NB4 (cell line): ENCODE measurements at regions not wholly inside any gene's neighbourhood (a gene's known extent, or its start where the extent isn't known, plus 50 kb on each side); places are given as distances from the start of the nearest gene placed in this dataset.

ENCODE experiments used
- DNase-seq: peaks from one replicate; pipeline ENCODE4 v3.0.0; 2010; ENCODE audit warnings: low read depth
- H3K4me3 ChIP-seq: one replicate; pipeline ENCODE4 v1.5.1; 2011; ENCODE audit warnings: mild to moderate bottlenecking, low read depth, low read length, moderate library complexity
- MYC ChIP-seq: IDR thresholded peaks from 2 replicates; pipeline ENCODE4 v1.6.1; 2011; ENCODE audit warnings: low read depth, low read length
- POLR2A ChIP-seq: IDR thresholded peaks from 2 replicates; pipeline ENCODE4 v1.6.1; 2011; ENCODE audit warnings: mild to moderate bottlenecking; ENCODE audit not compliant: insufficient read length; ENCODE audit errors: extremely low read depth
- TF ChIP-seq, protein P1 (sequence below): IDR thresholded peaks from 2 replicates; pipeline ENCODE4 v1.6.1; 2011; ENCODE audit warnings: low read depth, low read length
- TF ChIP-seq, protein P2 (sequence below): IDR thresholded peaks from one replicate; pipeline ENCODE4 v1.5.1; 2012; ENCODE audit warnings: low read depth, low read length

DNA sequence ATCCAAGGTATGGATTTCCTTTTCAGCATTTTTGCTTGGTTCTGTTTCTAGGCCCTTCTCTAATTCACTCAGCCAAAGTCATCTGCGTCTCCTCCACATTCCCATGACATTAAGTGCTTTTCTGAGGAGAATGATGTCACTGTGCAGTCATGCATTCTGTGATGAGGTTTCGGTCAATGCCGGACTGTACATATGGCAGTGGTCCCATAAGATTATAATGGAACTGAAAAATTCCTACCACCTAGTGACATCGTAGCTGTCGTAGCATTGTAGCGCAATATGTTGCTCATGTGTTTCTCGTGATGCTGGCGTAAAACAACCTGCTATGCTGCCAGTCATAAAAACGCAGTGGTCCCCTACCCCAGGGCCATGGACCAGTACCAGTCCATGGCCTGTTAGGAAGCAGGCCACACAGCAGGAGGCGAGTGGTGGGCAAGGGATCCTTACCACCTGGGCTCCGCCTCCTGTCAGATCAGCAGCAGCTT, 63.4 kb upstream of the TNFRSF19 start:
- no peak for DNase-seq
- no peak for TF ChIP-seq POLR2A
- TF ChIP-seq, protein P1, sequence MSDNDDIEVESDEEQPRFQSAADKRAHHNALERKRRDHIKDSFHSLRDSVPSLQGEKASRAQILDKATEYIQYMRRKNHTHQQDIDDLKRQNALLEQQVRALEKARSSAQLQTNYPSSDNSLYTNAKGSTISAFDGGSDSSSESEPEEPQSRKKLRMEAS: no peak
- TF ChIP-seq MYC: no peak
- TF ChIP-seq, protein P2, sequence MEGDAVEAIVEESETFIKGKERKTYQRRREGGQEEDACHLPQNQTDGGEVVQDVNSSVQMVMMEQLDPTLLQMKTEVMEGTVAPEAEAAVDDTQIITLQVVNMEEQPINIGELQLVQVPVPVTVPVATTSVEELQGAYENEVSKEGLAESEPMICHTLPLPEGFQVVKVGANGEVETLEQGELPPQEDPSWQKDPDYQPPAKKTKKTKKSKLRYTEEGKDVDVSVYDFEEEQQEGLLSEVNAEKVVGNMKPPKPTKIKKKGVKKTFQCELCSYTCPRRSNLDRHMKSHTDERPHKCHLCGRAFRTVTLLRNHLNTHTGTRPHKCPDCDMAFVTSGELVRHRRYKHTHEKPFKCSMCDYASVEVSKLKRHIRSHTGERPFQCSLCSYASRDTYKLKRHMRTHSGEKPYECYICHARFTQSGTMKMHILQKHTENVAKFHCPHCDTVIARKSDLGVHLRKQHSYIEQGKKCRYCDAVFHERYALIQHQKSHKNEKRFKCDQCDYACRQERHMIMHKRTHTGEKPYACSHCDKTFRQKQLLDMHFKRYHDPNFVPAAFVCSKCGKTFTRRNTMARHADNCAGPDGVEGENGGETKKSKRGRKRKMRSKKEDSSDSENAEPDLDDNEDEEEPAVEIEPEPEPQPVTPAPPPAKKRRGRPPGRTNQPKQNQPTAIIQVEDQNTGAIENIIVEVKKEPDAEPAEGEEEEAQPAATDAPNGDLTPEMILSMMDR: no peak
- H3K4me3 ChIP-seq: no peak overlapping the region

DNA sequence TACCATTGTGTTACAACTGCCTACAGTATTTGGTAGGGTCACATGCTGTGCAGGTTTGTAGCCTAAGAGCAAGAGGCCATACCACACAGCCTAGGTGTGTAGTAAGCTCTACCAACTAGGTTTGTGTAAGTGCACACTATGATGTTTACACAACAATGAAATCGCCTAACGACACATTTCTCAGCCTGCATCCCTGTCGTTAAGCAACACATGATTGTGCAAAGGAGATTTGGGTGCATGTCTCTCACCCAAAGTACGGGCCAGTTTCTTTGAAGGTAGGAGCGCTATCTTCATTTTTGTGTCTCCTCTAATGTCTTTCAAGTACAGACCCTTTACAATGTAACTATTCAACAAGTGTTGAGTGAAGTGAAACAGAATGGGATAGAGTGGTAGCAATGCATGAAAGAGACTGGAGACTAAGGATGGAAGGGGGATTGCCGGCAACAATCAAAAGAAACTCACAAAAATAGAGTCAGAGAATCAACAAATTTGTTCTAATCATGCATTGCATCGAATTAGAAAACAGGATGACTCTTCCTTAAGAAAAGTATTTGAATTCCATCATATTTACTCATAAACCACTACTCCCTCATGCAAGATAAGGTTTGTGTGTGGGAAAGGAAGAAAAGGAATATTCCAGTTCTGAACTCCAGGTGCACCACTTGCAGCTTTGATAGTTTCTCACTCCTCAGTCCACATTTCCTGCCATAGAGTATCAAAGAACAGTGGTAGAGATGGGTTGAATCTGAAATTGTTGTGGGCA, 60.2 kb upstream of the TNFRSF19 start:
- no peak for TF ChIP-seq MYC
- H3K4me3 ChIP-seq: no peak overlapping the region
- no peak for DNase-seq

DNA sequence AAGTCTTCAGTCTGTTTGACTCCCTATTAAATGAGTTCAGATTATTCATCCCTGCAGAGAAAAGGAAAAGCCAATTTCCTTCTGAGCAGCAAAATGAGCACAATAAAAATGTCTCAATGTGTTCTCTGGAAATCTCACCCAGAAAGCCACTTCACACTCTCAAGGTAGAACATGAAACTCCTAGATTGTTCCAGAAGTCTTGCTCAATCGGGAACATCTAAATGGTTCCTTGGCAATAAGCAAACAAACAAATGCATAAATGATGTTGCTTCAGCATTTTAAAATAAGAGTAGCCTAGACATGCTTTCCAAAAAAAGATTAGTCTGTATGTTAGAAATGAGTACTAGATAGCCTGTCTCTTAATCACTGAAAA, 59.7 kb upstream of the TNFRSF19 start:
- DNase-seq: no peak
- TF ChIP-seq, protein P1: no peak
- H3K4me3 ChIP-seq: no peak overlapping the region

DNA sequence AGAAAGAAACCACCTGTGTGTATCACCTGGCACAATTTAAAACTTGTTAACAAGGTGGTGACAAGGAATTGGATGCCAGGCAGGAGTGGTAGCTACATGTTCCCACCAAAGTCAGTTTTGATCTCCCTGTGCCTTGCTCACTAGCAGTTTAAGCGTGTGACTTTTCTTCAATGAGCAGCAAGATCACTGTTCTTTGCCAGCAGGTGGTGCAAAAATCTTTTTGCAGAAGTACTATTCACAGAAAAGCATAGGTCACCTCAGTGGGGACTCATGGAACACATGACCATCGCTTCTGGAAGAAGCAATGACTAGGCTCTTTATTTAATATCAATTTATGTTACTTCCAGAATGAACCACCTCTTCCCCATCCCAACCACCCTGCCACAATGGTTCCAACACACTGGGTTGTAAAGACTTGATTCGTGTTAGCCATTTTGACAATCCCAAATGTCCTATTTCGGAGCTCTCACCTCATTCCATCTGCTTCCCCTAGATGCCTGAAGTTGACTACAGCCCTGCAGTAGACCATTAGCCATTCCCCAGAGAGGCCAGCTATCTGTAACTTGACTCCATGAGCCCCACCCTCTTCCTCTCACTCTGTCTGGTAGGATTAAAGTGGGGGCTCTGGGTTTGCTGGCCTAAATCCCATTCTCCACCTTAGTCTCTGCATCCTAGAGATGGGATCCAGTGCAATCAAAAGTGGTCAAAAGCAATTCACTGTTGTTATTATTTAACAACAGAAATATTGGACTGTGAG, 59.1 kb upstream of the TNFRSF19 start:
- TF ChIP-seq, protein P2: peak; percentile 40
- TF ChIP-seq, protein P1: peak; percentile 66
- no peak; the same call in 1 of the 2 replicates for TF ChIP-seq MYC
- TF ChIP-seq POLR2A: no peak
- DNase-seq: peak; percentile 57
- H3K4me3 ChIP-seq: no peak overlapping the region

DNA sequence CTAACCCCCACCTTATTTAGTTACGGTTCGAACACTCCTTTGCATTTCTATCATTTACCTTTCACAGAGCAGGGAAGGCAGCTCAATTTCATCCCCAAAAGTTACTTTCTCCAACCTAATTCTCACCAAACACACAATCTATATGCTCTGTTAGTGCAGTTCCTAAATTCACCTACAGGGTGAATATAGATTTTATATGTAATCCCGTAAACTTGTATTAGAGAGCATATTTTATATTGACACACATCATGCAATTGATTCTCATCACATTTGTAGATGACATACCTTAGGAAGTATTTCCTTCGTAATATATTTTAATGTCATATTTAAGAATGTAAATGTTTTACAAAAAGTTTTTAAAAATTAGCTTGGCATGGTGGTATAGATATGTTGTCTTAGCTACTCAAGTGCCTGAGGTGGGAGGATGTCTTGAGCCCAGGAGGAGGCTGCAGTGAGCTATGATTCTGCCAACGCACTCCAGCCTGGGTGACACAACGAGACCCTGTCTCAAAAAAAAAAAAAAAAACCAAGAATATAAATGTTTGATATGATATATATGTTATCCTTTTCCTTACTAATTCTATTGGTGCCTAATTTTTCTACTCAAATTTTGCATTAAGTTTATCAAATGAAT, 57.3 kb upstream of the TNFRSF19 start:
- DNase-seq: no peak
- no peak overlapping the region for H3K4me3 ChIP-seq
- TF ChIP-seq, protein P1: no peak
- TF ChIP-seq, protein P2: no peak
- TF ChIP-seq POLR2A (no peak), MYC (no peak)

DNA sequence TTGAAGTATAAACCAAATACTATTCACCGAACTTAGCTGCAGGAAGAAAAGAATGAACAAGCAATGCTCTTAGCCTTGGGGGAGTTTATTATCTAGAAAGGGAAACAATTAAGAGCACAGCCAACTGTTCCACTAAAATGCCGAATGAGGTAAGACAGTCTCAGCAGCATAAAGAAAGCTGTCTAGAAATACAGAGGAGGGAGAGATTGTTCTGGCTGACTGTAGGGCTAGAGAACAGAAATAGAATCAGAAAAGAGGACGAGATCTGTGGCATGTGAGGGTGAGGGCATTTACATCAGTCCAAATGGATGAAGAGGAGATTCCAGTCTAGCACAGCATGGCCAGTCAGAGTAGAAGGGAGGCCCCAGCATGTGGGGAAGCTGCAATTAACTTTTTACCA, 56.8 kb upstream of the TNFRSF19 start:
- TF ChIP-seq, protein P2: no peak
- TF ChIP-seq MYC (no peak), POLR2A (no peak)
- TF ChIP-seq, protein P1: no peak
- no peak for DNase-seq

More for the DNA sequence above, 56.8 kb upstream of the TNFRSF19 start:
- H3K4me3 ChIP-seq: no peak overlapping the region
